Kidney glomerular epithelial cell (primary cell): ENCODE measurements at regions not wholly inside any gene's neighbourhood (a gene's known extent, or its start where the extent isn't known, plus 50 kb on each side); places are given as distances from the start of the nearest gene placed in this dataset.

Source experiments
- DNase-seq: peaks from one replicate; lab custom pipeline; 2025; lab: John Stamatoyannopoulos, UW

- DNase-seq, result no peak
Measured at GRCh38 chr7:424301-424935, 95.2 kb downstream of the PDGFA start.

- DNase-seq, result no peak
Measured at GRCh38 chr7:424961-425793, 94.5 kb downstream of the PDGFA start.

- no peak for DNase-seq
Measured at GRCh38 chr7:425794-426188, 93.9 kb downstream of the PDGFA start.

GRCh38 chr7:426510-426909, 93.1 kb downstream of the PDGFA start:
- DNase-seq, result no peak

GRCh38 chr7:427506-428103, 92.0 kb downstream of the PDGFA start:
- DNase-seq, result no peak

- no peak for DNase-seq
Measured at GRCh38 chr7:428387-428786, 91.3 kb downstream of the PDGFA start.

- no peak for DNase-seq
Measured at GRCh38 chr7:428927-429827, 90.5 kb downstream of the PDGFA start.

GRCh38 chr7:429828-430180, 89.8 kb downstream of the PDGFA start:
- no peak for DNase-seq

GRCh38 chr7:431041-431440, 88.6 kb downstream of the PDGFA start:
- no peak for DNase-seq

GRCh38 chr7:431658-432111, 88.0 kb downstream of the PDGFA start:
- DNase-seq, result no peak

- DNase-seq, result no peak
Measured at GRCh38 chr7:432256-432655, 87.4 kb downstream of the PDGFA start.

- DNase-seq, result no peak
Measured at GRCh38 chr7:432933-433332, 86.7 kb downstream of the PDGFA start.

GRCh38 chr7:433558-433957, 86.1 kb downstream of the PDGFA start:
- DNase-seq, result no peak

- DNase-seq, result no peak
Measured at GRCh38 chr7:434891-435629, 84.6 kb downstream of the PDGFA start.

GRCh38 chr7:435630-436366, 83.8 kb downstream of the PDGFA start:
- peak; percentile 53 for DNase-seq

- DNase-seq, result no peak
Measured at GRCh38 chr7:436367-437128, 83.1 kb downstream of the PDGFA start.

- no peak for DNase-seq
Measured at GRCh38 chr7:437329-438251, 82.1 kb downstream of the PDGFA start.

- DNase-seq, result no peak
Measured at GRCh38 chr7:438361-438760, 81.3 kb downstream of the PDGFA start.

- no peak for DNase-seq
Measured at GRCh38 chr7:438916-439315, 80.7 kb downstream of the PDGFA start.
